A549 (cell line): ENCODE measurements at regions not wholly inside any gene's neighbourhood (a gene's known extent, or its start where the extent isn't known, plus 50 kb on each side); places are given as distances from the start of the nearest gene placed in this dataset.

Experiments used
- ATAC-seq, 2 experiments: fragments of 200-7000 bp in 1 of 2; fragments of >200 bp in 1 of 2; cut with Nextera tagmentation in 1 of 2; cut with Tn5 transposase in 1 of 2; 3 replicates each; pipeline versions ENCODE4 v1.8.0 to v1.9.1; 2018 to 2020; ENCODE audit warnings: mild to moderate bottlenecking in 1 of 2, moderate library complexity in 1 of 2
- CTCF ChIA-PET: fragments of 300-600 bp; sonication (Branson Sonifier 250); formaldehyde crosslinking; extraction: SDS; loops from one replicate; lab custom pipeline; 2021; ENCODE audit warnings: antibody characterized with exemption, inconsistent platforms; lab: Yijun Ruan, JAX
- POLR2A ChIA-PET: fragments of 350-600 bp; formaldehyde crosslinking; extraction: SDS; loops from one replicate; lab custom pipeline; 2021; ENCODE audit warnings: antibody characterized with exemption, inconsistent platforms; lab: Yijun Ruan, JAX
- DNase-seq, 2 experiments: peaks; one replicate each; pipeline versions ENCODE4 v3.0.0 to v3.0.0-alpha.2; 2011 to 2016; ENCODE audit warnings: low read depth in 1 of 2, low spot score in 1 of 2
- FAIRE-seq: peaks from 2 replicates; lab custom pipeline; 2011; peaks lifted over from hg19 to GRCh38; lab: Jason Lieb, UNC
- H3K27ac ChIP-seq, 2 experiments: fragments of >200 bp; sonication (Bioruptor Twin); formaldehyde crosslinking; 3 replicates each; pipeline ENCODE4 v1.5.1; 2016 to 2017
- H3K4me1 ChIP-seq: fragments of >200 bp; sonication (Bioruptor Twin); formaldehyde crosslinking; 3 replicates; pipeline ENCODE4 v1.6.1; 2016
- H3K4me2 ChIP-seq: fragments of >200 bp; sonication (Bioruptor Twin); formaldehyde crosslinking; 3 replicates; pipeline ENCODE4 v1.6.1; 2016
- H3K4me3 ChIP-seq: fragments of >200 bp; sonication (Bioruptor Twin); formaldehyde crosslinking; 3 replicates; pipeline ENCODE4 v1.5.1; 2016
- H3K9me3 ChIP-seq: fragments of >200 bp; sonication (Bioruptor Twin); formaldehyde crosslinking; 3 replicates; pipeline ENCODE4 v1.6.1; 2016
- BHLHE40 ChIP-seq: IDR thresholded peaks from 2 replicates; pipeline ENCODE4 v1.6.1; 2012; ENCODE audit warnings: low read depth, low read length, inconsistent platforms
- CBX2 ChIP-seq: fragments of 200-600 bp; sonication (generic); IDR thresholded peaks from 2 replicates; pipeline ENCODE4 v1.6.1; 2016; ENCODE audit warnings: low read depth, mild to moderate bottlenecking, borderline replicate concordance
- GATA3 ChIP-seq: IDR thresholded peaks from 2 replicates; pipeline ENCODE4 v1.6.1; 2012; ENCODE audit warnings: borderline replicate concordance
- HOXB13 ChIP-seq: fragments of 250-450 bp; sonication (Bioruptor Pico); IDR thresholded peaks from 2 replicates; pipeline ENCODE4 v1.5.0; 2020; ENCODE audit warnings: low read depth, mild to moderate bottlenecking, moderate library complexity
- KDM5A ChIP-seq: fragments of 200-600 bp; sonication (generic); IDR thresholded peaks from 2 replicates; pipeline ENCODE4 v1.6.1; 2016; ENCODE audit warnings: antibody characterized with exemption, mild to moderate bottlenecking
- MAFK ChIP-seq: fragments of 450-650 bp; IDR thresholded peaks from 2 replicates; pipeline ENCODE4 v1.6.1; 2014; ENCODE audit not compliant: partially characterized antibody
- MAZ ChIP-seq: fragments of 150-350 bp; IDR thresholded peaks from 2 replicates; pipeline ENCODE4 v1.6.1; 2014; ENCODE audit warnings: antibody characterized with exemption, low read depth, low read length, borderline replicate concordance
- MYC ChIP-seq: IDR thresholded peaks from 2 replicates; pipeline ENCODE4 v1.6.1; 2012; ENCODE audit warnings: mild to moderate bottlenecking, inconsistent platforms, low read length, improper control_type of control experiment, borderline replicate concordance
- NFE2L2 ChIP-seq: fragments of 150-350 bp; conservative IDR thresholded peaks from 2 replicates; pipeline ENCODE4 v1.6.1; 2014; ENCODE audit warnings: low read length
- NR3C1 ChIP-seq: fragments of >200 bp; sonication (Bioruptor Twin); formaldehyde crosslinking; IDR thresholded peaks from 3 replicates; pipeline ENCODE4 v1.6.1; 2017
- PHF8 ChIP-seq: fragments of 200-600 bp; sonication (generic); IDR thresholded peaks from 2 replicates; pipeline ENCODE4 v1.6.1; 2016; ENCODE audit warnings: low read depth, mild to moderate bottlenecking, antibody characterized with exemption, moderate library complexity, borderline replicate concordance
- RARB ChIP-seq: fragments of 250-450 bp; sonication (Bioruptor Pico); IDR thresholded peaks from 2 replicates; pipeline ENCODE4 v1.8.0; 2021; ENCODE audit warnings: mild to moderate bottlenecking, moderate library complexity
- RCOR1 ChIP-seq: fragments of 150-350 bp; IDR thresholded peaks from 2 replicates; pipeline ENCODE4 v1.6.1; 2014; ENCODE audit warnings: antibody characterized with exemption, low read length, low read depth
- RFX5 ChIP-seq: fragments of 450-650 bp; IDR thresholded peaks from 2 replicates; pipeline ENCODE4 v1.7.1; 2014; ENCODE audit warnings: antibody characterized with exemption, mild to moderate bottlenecking, moderate library complexity
- TFCP2L1 ChIP-seq: fragments of 250-450 bp; sonication (Bioruptor Pico); IDR thresholded peaks from 2 replicates; pipeline ENCODE4 v1.5.0; 2021; ENCODE audit warnings: mild to moderate bottlenecking
- ZC3H11A ChIP-seq: fragments of 450-650 bp; IDR thresholded peaks from 2 replicates; pipeline ENCODE4 v1.6.1; 2014; ENCODE audit warnings: antibody characterized with exemption, mild to moderate bottlenecking
- ZNF302 ChIP-seq: fragments of 250-450 bp; sonication (Bioruptor Pico); IDR thresholded peaks from 2 replicates; pipeline ENCODE4 v1.9.0; 2021; ENCODE audit warnings: inconsistent platforms, mild to moderate bottlenecking, moderate library complexity
- ZSCAN20 ChIP-seq: fragments of 250-450 bp; sonication (Bioruptor Pico); IDR thresholded peaks from 2 replicates; pipeline ENCODE4 v1.8.0; 2022; ENCODE audit warnings: mild to moderate bottlenecking, moderate library complexity
- WGBS: methylation state at CpG from one replicate; pipeline ENCODE4 v1.1.6; 2017; ENCODE audit errors: missing lambda C conversion rate; 5-methylcytosine and 5-hydroxymethylcytosine counted together
- TF ChIP-seq, protein P1 (sequence below): IDR thresholded peaks from 2 replicates; pipeline ENCODE4 v1.6.1; 2012
- TF ChIP-seq, protein P2 (sequence below): IDR thresholded peaks from 2 replicates; pipeline ENCODE4 v1.6.1; 2012
- TF ChIP-seq, protein P3 (sequence below): fragments of 200-600 bp; sonication (generic); IDR thresholded peaks from 2 replicates; pipeline ENCODE4 v1.6.1; 2016; ENCODE audit warnings: antibody characterized with exemption, mild to moderate bottlenecking, moderate library complexity
- TF ChIP-seq, protein P4 (sequence below): fragments of 150-350 bp; IDR thresholded peaks from 2 replicates; pipeline ENCODE4 v1.6.1; 2014; ENCODE audit warnings: low read depth, mild to moderate bottlenecking, low read length
- TF ChIP-seq, protein P5 (sequence below): fragments of >200 bp; sonication (Bioruptor Twin); formaldehyde crosslinking; IDR thresholded peaks from 3 replicates; pipeline ENCODE4 v1.6.1; 2016

DNA sequence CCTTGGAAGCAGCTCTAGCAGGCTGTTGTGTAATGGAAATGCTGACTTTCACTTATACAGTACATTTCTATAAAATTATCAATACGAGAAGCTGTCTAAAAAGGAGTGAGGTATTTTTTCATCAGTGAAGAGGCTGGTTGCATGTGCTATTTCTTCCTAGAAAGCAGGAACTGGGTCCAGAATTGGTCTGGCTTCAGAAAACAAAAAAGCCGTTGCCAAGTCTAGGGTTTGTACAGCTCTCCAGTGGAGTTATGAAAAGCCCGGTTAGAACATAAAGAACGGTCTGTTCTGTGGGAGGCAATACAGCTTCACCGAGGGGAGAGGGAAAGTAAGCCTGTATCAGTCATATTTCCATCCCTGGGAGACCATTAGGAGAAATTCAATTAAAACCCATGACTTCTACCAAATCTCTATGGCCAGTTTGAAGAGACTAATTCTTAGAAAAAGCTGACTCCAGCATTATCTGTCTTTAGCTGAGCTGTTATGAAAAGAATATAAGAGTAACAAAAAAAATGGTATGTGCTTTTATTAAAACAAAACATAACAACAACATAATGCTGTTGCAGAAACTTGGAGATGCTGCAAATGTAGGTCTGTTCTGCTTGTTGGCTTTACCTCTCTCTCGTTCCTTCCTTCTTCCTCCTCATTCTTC is 217.0 kb downstream of the CMPK2 start:
- FAIRE-seq = no peak
- H3K4me2 ChIP-seq = no peak overlapping the region

DNA sequence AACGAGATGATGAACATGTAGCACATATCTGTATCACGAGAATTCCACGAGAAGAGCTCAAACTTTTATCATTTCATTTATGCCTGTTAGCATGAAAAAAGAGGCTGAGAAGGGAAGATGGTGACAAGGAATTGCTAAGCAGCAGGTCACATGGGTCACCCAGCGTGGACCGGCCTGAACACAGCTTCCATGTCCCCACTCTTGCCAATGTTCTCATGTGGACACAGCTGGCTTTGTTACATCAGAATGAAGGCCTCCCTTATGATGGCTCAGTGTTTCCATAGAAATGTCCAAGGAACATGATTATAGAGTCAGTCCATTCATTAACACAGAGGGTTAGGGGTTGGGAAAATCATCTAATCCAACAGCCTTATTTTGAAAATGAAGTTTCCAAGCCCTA is 215.4 kb downstream of the CMPK2 start:
- ATAC-seq (no peak), FAIRE-seq (no peak), DNase-seq (no peak)
- H3K9me3 ChIP-seq = no peaks in the 10 kb centered on the region
- ChIA-PET POLR2A (no interaction called here), CTCF (interaction anchor here (1.7 kb wide), 1 partner anchor 11 kb away, joined by 5 read pairs; no protein-coding TSS in a partner anchor)
- no peak overlapping the region for H3K4me3 ChIP-seq
- no peaks in the 10 kb centered on the region for H3K4me1 ChIP-seq
- H3K27ac ChIP-seq = no peak overlapping the region
- H3K4me2 ChIP-seq = no peak overlapping the region
- TF ChIP-seq RFX5 = no peak
- TF ChIP-seq, protein P1, sequence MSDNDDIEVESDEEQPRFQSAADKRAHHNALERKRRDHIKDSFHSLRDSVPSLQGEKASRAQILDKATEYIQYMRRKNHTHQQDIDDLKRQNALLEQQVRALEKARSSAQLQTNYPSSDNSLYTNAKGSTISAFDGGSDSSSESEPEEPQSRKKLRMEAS = no peak
- TF ChIP-seq RCOR1 = no peak
- TF ChIP-seq RARB (CRISPR knock-in tag) = no peak
- no peak for TF ChIP-seq ZSCAN20 (CRISPR knock-in tag)
- WGBS = 2% methylated on average over 5 of the region's 5 CpGs

More for the DNA sequence above, 217.0 kb downstream of the CMPK2 start:
- DNase-seq (no peak), ATAC-seq (no peak)
- TF ChIP-seq MAFK (peak; percentile 60), ZC3H11A (no peak), TFCP2L1 (no peak), HOXB13 (CRISPR knock-in tag) (no peak), BHLHE40 (no peak), MYC (no peak)
- TF ChIP-seq, protein P2, sequence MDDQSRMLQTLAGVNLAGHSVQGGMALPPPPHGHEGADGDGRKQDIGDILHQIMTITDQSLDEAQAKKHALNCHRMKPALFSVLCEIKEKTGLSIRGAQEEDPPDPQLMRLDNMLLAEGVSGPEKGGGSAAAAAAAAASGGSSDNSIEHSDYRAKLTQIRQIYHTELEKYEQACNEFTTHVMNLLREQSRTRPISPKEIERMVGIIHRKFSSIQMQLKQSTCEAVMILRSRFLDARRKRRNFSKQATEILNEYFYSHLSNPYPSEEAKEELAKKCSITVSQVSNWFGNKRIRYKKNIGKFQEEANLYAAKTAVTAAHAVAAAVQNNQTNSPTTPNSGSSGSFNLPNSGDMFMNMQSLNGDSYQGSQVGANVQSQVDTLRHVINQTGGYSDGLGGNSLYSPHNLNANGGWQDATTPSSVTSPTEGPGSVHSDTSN = no peak
- CTCF ChIA-PET = interaction anchor here (1.1 to 1.7 kb wide), 2 partner anchors 9 to 13 kb away, joined by 3 to 5 read pairs; no protein-coding TSS in a partner anchor
- no peak overlapping the region for H3K4me3 ChIP-seq
- POLR2A ChIA-PET = no interaction called here
- WGBS = 7% methylated on average over 6 of the region's 6 CpGs
- H3K4me1 ChIP-seq = no peaks in the 10 kb centered on the region
- H3K27ac ChIP-seq = no peak overlapping the region
- no peaks in the 10 kb centered on the region for H3K9me3 ChIP-seq

DNA sequence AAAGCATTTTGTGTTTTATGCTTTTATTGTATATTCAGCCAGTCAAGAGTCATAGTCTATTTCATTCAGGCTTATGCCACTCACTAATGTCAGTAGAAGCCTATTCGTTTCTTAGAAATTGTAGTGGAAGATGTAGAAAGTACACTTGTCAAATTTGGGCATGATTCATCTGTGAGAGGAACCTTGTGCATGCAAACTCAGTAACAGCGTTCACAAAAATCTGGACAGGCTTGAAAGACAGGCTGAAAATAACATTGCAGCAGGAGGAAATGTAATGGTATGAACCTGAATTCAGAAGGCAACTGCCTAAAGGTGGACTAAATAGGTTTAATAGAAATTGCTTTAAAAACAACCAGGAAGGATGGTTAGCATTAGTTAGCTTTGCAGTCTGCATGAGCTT is 213.5 kb downstream of the CMPK2 start:
- ATAC-seq (no peak), DNase-seq (no peak)
- Histone ChIP-seq H3K27ac (no peak overlapping the region), H3K4me2 (no peak overlapping the region)
- TF ChIP-seq MAFK = no peak
- TF ChIP-seq, protein P1 = no peak
- no peak for TF ChIP-seq HOXB13 (CRISPR knock-in tag)
- no peak for TF ChIP-seq GATA3
- TF ChIP-seq NR3C1 = no peak
- TF ChIP-seq PHF8 = no peak
- no peak for TF ChIP-seq ZNF302 (CRISPR knock-in tag)
- no peak for TF ChIP-seq RFX5
- TF ChIP-seq CBX2 = no peak
- TF ChIP-seq, protein P3, sequence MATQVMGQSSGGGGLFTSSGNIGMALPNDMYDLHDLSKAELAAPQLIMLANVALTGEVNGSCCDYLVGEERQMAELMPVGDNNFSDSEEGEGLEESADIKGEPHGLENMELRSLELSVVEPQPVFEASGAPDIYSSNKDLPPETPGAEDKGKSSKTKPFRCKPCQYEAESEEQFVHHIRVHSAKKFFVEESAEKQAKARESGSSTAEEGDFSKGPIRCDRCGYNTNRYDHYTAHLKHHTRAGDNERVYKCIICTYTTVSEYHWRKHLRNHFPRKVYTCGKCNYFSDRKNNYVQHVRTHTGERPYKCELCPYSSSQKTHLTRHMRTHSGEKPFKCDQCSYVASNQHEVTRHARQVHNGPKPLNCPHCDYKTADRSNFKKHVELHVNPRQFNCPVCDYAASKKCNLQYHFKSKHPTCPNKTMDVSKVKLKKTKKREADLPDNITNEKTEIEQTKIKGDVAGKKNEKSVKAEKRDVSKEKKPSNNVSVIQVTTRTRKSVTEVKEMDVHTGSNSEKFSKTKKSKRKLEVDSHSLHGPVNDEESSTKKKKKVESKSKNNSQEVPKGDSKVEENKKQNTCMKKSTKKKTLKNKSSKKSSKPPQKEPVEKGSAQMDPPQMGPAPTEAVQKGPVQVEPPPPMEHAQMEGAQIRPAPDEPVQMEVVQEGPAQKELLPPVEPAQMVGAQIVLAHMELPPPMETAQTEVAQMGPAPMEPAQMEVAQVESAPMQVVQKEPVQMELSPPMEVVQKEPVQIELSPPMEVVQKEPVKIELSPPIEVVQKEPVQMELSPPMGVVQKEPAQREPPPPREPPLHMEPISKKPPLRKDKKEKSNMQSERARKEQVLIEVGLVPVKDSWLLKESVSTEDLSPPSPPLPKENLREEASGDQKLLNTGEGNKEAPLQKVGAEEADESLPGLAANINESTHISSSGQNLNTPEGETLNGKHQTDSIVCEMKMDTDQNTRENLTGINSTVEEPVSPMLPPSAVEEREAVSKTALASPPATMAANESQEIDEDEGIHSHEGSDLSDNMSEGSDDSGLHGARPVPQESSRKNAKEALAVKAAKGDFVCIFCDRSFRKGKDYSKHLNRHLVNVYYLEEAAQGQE = no peak
- TF ChIP-seq KDM5A = no peak
- no peak for TF ChIP-seq NFE2L2
- TF ChIP-seq, protein P4, sequence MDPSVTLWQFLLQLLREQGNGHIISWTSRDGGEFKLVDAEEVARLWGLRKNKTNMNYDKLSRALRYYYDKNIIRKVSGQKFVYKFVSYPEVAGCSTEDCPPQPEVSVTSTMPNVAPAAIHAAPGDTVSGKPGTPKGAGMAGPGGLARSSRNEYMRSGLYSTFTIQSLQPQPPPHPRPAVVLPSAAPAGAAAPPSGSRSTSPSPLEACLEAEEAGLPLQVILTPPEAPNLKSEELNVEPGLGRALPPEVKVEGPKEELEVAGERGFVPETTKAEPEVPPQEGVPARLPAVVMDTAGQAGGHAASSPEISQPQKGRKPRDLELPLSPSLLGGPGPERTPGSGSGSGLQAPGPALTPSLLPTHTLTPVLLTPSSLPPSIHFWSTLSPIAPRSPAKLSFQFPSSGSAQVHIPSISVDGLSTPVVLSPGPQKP = no peak
- TF ChIP-seq, protein P2 = no peak
- no peak for TF ChIP-seq RARB (CRISPR knock-in tag)
- TF ChIP-seq, protein P5, sequence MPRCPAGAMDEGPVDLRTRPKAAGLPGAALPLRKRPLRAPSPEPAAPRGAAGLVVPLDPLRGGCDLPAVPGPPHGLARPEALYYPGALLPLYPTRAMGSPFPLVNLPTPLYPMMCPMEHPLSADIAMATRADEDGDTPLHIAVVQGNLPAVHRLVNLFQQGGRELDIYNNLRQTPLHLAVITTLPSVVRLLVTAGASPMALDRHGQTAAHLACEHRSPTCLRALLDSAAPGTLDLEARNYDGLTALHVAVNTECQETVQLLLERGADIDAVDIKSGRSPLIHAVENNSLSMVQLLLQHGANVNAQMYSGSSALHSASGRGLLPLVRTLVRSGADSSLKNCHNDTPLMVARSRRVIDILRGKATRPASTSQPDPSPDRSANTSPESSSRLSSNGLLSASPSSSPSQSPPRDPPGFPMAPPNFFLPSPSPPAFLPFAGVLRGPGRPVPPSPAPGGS = no peak
- no peak for TF ChIP-seq MAZ
- TF ChIP-seq, all 56 proteins: peak for 0
- FAIRE-seq = no peak
- 2% methylated on average over 2 of the region's 2 CpGs for WGBS
- no peaks in the 10 kb centered on the region for H3K9me3 ChIP-seq
- POLR2A ChIA-PET = no interaction called here
- CTCF ChIA-PET = no interaction called here
- no peaks in the 10 kb centered on the region for H3K4me1 ChIP-seq
- no peak overlapping the region for H3K4me3 ChIP-seq
